ENCODE measurements at regions not wholly inside any gene's neighbourhood (a gene's known extent, or its start where the extent isn't known, plus 50 kb on each side); places are given as distances from the start of the nearest gene placed in this dataset.

GRCh38 chr7:8380130-8380529, 53.3 kb upstream of the NXPH1 start:
- H3K27me3 ChIP-seq (ENCODE audit: control insufficient read depth, insufficient read depth, low read length), result no peaks in the 10 kb centered on the region
- no peak for DNase-seq (ENCODE audit: low read depth)
- H3K4me3 ChIP-seq (ENCODE audit: low read depth, low read length), result no peak overlapping the region
- FAIRE-seq, result no peak
- no peaks in the 10 kb centered on the region for H3K36me3 ChIP-seq (ENCODE audit: control insufficient read depth, insufficient read depth, low read length)
- TF ChIP-seq CTCF (IDR thresholded peaks at IDR 0.05; ENCODE audit: insufficient read depth, low read length, severe bottlenecking), result no peak

- no peak overlapping the region for H3K4me3 ChIP-seq (ENCODE audit: low read depth, low read length)
- H3K27me3 ChIP-seq (ENCODE audit: control insufficient read depth, insufficient read depth, low read length), result no peaks in the 10 kb centered on the region
- no peak for TF ChIP-seq CTCF (IDR thresholded peaks at IDR 0.05; ENCODE audit: insufficient read depth, low read length, severe bottlenecking)
- DNase-seq (ENCODE audit: low read depth), result no peak
- no peak for FAIRE-seq
- H3K36me3 ChIP-seq (ENCODE audit: control insufficient read depth, insufficient read depth, low read length), result no peaks in the 10 kb centered on the region
These were observed 51.2 kb upstream of the NXPH1 start for GRCh38 chr7:8382004-8382730.
